Mesothelial cell of epicardium (in vitro differentiated cells): ENCODE measurements at regions not wholly inside any gene's neighbourhood (a gene's known extent, or its start where the extent isn't known, plus 50 kb on each side); places are given as distances from the start of the nearest gene placed in this dataset.
A peak's percentile ranks its signal among the peaks of the same experiment; 100 is the strongest.

ENCODE experiments used
- DNase-seq, 2 experiments: peaks; one replicate each; pipeline ENCODE4 v3.0.0; 2021; ENCODE audit warnings: low spot score in 2 of 2; ENCODE audit not compliant: unreplicated experiment in 2 of 2
- H3K27ac Mint-ChIP-seq: 2 replicates; pipeline ENCODE4 v1.8.0; 2021; ENCODE audit warnings: mixed read lengths
- H3K27me3 Mint-ChIP-seq: 2 replicates; pipeline ENCODE4 v1.8.0; 2021; ENCODE audit warnings: low read depth, mixed read lengths
- H3K36me3 Mint-ChIP-seq: 2 replicates; pipeline ENCODE4 v1.8.0; 2021; ENCODE audit warnings: mixed read lengths
- H3K4me1 Mint-ChIP-seq: 2 replicates; pipeline ENCODE4 v1.8.0; 2021; ENCODE audit warnings: mixed read lengths
- H3K4me3 Mint-ChIP-seq: 2 replicates; pipeline ENCODE4 v1.8.0; 2021; ENCODE audit warnings: mild to moderate bottlenecking, moderate library complexity, mixed read lengths
- H3K9me3 Mint-ChIP-seq: 2 replicates; pipeline ENCODE4 v1.8.0; 2021; ENCODE audit warnings: mixed read lengths
- TF ChIP-seq, protein P1 (sequence below): fragments of 200-600 bp; sonication (generic); IDR thresholded peaks from one replicate; pipeline ENCODE4 v1.5.0; 2021; ENCODE audit warnings: antibody characterized with exemption; ENCODE audit not compliant: unreplicated experiment

DNA sequence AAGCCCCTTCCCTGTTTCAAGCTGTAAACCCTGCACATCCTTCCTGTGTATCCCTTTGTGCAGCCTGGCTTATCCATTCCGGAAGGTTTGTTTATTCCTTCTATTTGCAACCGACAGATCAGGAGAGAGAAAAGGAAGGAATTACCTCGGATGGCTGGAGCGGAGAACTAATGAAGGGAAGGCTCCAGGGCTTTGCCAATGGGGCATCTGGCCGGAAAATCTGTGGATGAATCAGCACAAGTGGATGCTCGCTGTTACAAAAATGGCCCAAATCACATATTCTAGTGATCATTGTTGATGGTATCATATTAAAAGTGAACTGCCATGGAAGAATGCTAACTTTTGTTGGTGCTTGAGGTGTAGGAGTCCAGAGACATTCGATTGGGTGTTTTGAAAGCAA, 97.1 kb downstream of the AQP4 start:
- TF ChIP-seq, protein P1, sequence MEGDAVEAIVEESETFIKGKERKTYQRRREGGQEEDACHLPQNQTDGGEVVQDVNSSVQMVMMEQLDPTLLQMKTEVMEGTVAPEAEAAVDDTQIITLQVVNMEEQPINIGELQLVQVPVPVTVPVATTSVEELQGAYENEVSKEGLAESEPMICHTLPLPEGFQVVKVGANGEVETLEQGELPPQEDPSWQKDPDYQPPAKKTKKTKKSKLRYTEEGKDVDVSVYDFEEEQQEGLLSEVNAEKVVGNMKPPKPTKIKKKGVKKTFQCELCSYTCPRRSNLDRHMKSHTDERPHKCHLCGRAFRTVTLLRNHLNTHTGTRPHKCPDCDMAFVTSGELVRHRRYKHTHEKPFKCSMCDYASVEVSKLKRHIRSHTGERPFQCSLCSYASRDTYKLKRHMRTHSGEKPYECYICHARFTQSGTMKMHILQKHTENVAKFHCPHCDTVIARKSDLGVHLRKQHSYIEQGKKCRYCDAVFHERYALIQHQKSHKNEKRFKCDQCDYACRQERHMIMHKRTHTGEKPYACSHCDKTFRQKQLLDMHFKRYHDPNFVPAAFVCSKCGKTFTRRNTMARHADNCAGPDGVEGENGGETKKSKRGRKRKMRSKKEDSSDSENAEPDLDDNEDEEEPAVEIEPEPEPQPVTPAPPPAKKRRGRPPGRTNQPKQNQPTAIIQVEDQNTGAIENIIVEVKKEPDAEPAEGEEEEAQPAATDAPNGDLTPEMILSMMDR: no peak
- H3K27ac Mint-ChIP-seq: no peak overlapping the region
- peaks cover 14% of the 10 kb centered on the region for H3K9me3 Mint-ChIP-seq
- no peaks in the 10 kb centered on the region for H3K36me3 Mint-ChIP-seq
- peaks cover 29% of the 10 kb centered on the region for H3K4me1 Mint-ChIP-seq
- H3K27me3 Mint-ChIP-seq: no peaks in the 10 kb centered on the region
- no peak for DNase-seq
- no peak overlapping the region for H3K4me3 Mint-ChIP-seq

DNA sequence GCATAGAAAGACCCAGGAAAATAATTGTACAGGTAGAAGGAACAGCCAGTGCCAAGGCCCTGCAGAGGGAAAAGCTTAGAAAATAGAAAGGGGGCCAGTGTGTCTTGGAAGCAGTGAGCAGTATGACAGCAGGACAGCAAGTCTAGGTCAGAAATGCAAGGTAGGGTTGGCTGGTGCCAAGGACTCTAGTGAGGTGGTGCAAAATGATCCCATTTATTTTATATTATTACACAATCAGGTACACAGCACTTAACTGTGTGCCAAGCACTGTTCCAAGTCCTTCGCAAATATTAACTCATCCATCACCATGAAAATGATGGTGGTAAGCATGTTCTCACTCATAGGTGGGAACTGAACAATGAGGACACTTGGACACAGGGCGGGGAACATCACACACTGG, 100.0 kb downstream of the AQP4 start:
- H3K27ac Mint-ChIP-seq: no peak overlapping the region
- H3K4me3 Mint-ChIP-seq: no peak overlapping the region
- H3K9me3 Mint-ChIP-seq: peaks cover 16% of the 10 kb centered on the region
- TF ChIP-seq, protein P1: no peak
- H3K36me3 Mint-ChIP-seq: no peaks in the 10 kb centered on the region
- peaks cover 21% of the 10 kb centered on the region for H3K4me1 Mint-ChIP-seq
- no peaks in the 10 kb centered on the region for H3K27me3 Mint-ChIP-seq
- no peak for DNase-seq

DNA sequence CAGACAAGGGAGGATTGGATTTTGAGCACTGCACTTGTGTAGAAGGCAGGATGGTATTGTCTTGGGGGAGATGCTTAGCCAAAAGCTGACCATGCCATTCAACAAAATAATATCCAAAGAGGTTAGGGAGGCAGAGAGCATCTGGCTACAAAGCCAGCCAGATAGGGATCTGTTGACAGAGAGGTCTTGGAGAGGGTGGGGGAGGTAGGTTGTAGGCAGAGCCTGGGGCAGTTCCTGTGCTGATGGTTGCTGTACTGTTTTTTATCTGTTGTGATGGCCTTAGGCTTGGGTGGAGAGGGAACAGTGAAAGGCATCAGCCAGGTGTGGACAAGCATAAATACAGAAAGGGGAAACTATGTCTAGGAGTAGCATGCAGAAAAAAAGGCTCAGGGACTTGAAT, 100.9 kb downstream of the AQP4 start:
- Mint-ChIP-seq H3K27ac (no peak overlapping the region), H3K4me1 (peaks cover 21% of the 10 kb centered on the region), H3K27me3 (no peaks in the 10 kb centered on the region), H3K9me3 (peaks cover 14% of the 10 kb centered on the region), H3K4me3 (no peak overlapping the region), H3K36me3 (no peaks in the 10 kb centered on the region)
- DNase-seq: no peak
- TF ChIP-seq, protein P1: no peak

DNA sequence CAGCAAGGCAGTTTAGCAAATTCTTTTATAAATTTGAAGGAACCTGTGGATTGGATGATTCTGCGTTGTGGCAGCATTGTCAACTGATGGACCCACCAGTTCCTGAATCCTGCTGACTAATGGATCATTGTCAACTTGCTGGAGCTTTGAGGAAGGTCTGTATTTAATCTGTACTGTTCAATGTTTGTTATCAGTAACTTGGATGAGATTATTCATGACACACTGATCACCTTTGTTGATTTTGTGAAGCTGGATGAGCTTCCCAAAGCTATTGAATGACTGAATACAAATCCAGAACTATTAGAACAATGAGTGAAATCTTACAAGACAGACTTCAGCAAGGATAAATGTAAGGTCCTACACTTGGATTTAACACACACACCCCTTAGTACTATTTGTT, 101.3 kb downstream of the AQP4 start:
- Mint-ChIP-seq H3K36me3 (no peaks in the 10 kb centered on the region), H3K27ac (no peak overlapping the region), H3K27me3 (no peaks in the 10 kb centered on the region), H3K4me1 (peaks cover 21% of the 10 kb centered on the region), H3K9me3 (peaks cover 14% of the 10 kb centered on the region), H3K4me3 (no peak overlapping the region)
- no peak for DNase-seq
- TF ChIP-seq, protein P1: no peak

DNA sequence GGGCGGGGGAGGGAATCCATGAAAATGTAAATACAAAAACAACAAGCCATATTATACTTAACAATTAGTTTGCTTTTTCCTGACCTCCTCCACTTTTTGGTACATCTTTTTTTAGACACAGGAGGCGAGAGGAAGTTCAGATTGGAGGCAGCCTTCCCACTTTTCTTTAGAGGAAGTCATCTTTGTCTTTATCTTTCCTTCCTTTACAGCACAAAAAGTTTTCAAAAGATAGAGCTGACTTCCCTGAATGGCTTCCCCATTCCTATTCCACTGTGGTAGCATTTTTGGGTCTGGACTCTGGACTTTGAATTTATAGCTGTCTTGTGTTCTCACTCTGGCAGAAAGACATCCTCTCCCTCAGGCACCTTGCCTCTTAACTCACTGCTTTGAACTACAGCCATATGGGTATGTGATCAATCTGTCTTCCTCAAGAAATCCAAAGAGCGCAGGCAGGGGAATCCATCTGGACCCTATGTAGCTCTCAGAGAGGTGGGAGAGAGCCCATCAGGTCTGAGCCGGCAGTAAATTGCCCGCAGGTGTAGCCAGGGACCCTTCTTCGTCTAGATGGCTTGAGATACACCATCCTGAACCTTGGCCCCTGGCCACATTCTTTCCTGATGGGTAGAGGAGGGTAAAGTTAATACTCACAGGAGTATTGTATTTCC, 101.9 kb downstream of the AQP4 start:
- H3K9me3 Mint-ChIP-seq: peaks cover 14% of the 10 kb centered on the region
- H3K4me3 Mint-ChIP-seq: no peak overlapping the region
- DNase-seq: no peak

More for the DNA sequence above, 101.9 kb downstream of the AQP4 start:
- peaks cover 21% of the 10 kb centered on the region for H3K4me1 Mint-ChIP-seq
- H3K27me3 Mint-ChIP-seq: no peaks in the 10 kb centered on the region
- TF ChIP-seq, protein P1: no peak
- peak overlapping the region; percentile 54 for H3K27ac Mint-ChIP-seq
- H3K36me3 Mint-ChIP-seq: no peaks in the 10 kb centered on the region
